ENCODE measurements at regions not wholly inside any gene's neighbourhood (a gene's known extent, or its start where the extent isn't known, plus 50 kb on each side); places are given as distances from the start of the nearest gene placed in this dataset.

DNA sequence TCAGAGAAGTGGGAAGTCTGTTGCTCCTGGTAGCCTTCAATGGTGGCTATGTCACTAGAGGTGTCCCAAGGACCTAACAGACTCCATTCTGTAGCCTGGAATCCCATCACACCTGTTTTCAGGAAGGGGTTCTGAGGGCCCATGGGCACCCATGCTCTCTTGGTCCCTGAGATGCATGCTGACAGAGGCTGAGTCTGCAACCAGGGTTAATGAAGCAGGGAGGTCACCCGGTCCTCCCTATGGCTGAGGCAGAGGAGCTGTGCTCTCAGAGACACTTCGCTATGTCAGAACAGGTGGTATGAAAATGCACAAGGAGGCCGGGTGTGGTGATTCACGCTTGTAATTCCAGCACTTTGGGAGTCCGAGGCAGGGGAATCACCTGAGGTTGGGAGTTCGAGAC is 452.1 kb downstream of the TCERG1L start:
- no peak for DNase-seq

DNA sequence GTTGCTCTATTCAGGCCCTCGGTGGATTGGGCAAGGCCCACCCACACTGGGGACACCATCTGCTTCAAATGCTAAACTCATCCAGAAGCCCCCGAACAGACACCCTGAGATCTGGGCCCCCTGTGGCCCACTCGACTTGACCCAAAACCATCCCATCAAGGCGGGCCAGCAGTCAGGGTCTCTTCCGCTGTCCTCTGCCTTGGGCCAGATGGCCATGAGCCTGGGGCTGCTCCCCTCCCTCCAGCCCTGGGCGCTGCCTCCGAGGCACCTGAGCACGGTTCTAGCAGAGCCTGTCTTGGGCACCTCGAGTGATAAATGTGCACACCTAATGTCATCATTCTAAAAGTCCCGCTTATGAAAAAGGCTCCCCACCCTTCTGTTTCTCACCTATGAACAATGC is 449.4 kb downstream of the TCERG1L start:
- no peak for DNase-seq

DNA sequence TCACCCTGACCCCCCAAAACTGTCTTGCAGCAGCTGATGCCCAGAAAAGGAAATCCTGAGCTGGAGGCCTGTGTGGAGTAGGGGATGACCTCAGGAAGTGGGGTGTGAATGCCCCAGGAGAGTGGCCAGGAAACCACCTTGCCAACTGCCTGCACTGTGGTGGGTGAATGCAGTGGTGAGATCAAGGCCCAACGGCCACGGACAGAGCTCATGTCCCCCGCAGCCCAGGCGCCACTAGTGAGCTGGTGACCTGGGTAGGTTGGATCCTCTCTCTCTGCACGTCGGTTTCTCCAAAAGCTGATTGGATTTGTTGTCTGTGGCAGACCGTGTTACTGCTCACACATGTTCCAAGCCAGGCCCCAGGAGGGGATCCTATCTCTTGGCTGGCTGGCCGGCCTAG is 448.9 kb downstream of the TCERG1L start:
- no peak for DNase-seq

DNA sequence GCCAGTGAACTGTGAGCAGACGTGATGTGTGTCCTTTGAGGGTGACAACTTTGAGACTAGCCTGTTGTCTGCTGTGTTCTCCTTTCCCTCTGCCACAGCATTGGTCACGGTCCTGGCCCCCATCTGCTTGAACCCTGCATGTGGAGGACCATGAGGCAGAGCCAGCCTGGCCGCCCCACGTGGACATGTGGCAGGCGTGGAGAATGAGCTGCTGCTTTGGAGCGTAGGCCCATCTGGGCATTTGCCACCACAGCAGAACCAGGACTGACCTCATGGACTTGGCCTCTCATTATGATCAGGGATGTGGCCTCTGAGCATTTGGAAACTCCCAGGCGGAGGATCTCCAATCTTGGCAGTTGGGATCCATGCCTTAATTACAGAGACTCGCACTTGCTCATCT is 448.5 kb downstream of the TCERG1L start:
- no peak for DNase-seq

GRCh38 chr10:130864961-130865818 is 446.3 kb downstream of the TCERG1L start:
- DNase-seq, result no peak

- no peak for DNase-seq
These were observed 444.7 kb downstream of the TCERG1L start for GRCh38 chr10:130866857-130867256.

DNA sequence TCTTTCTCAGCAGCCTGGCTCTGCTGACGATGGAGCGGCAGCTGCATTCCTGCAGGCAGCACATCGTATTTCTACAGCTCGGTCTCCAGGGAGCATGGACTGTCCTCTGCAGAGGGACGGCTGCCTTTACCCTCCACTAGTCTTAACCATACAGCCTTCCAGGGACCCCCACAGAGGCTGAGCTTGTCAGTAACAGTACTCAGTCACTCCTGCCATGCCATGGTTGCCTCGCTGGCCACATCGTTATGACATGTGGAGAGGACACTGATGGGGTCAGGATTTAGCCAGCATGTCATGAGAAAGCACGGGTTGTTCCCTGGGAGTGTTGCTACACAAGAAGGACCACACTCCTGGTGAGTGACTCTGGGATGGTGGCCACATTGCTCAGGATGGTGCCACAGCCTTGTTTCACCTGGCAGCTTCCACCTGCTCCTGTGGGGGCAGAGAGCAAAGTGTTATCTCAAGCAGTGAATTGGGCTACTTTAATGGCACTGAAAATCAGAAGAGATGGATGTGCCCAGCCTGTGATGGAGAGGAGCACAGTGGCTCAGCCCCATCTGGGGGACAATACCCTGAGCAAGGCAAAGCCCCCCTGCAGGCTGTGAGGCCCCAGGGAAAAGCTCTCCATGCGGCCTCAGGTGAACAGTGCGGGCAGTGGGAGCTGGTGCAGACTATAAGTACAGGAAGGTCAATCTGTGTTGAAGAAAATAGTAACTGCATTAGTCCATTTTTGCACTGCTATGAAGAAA is 443.9 kb downstream of the TCERG1L start:
- DNase-seq, result no peak

GRCh38 chr10:130869179-130869841 is 442.2 kb downstream of the TCERG1L start:
- DNase-seq, result no peak

GRCh38 chr10:130871406-130871805 is 440.1 kb downstream of the TCERG1L start:
- no peak for DNase-seq

GRCh38 chr10:130873636-130874035 is 437.9 kb downstream of the TCERG1L start:
- DNase-seq, result no peak

DNA sequence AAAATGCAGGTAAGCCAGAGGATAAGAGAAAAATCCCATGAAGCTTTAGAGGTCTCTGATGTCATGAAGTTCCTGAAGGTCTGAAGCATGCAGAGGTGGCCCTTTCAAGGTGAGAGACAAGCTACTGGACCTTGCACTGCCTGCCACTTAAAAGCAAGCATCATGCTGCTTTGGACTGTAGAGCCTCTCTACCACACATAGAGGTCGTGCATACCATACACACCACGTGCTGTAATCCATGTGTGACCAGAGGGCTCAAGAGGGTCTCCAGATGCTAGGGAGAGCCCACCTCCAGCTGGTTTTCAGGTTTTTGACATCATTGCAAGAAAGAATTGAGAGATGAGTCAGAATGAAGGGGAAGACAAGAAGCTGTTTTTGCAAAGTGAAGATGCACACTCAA is 436.4 kb downstream of the TCERG1L start:
- no peak for DNase-seq

GRCh38 chr10:130875897-130876472 is 435.5 kb downstream of the TCERG1L start:
- DNase-seq, result no peak

GRCh38 chr10:130877126-130877525 is 434.4 kb downstream of the TCERG1L start:
- no peak for DNase-seq

DNA sequence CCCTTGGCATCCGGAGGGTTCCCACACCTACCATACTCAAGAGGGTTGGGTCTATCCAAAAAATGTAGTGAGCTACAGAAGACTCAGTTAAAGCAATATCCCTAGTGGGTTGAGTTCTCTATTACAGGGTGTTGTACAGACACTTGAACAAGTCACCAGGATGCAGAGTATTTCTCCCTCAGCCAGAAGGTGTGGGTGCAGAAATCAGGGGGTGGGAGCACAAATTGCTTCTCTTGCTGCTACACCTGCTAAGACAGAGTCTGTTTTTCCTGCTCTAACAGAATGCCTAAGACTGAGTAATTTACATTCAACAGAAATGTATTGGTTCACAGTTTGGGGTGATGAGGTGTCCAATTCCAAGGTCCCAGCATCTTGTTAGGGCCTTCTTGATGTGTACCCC is 433.4 kb downstream of the TCERG1L start:
- DNase-seq, result no peak

- DNase-seq, result no peak
These were observed 428.6 kb downstream of the TCERG1L start for GRCh38 chr10:130882906-130883305.

- DNase-seq, result no peak
These were observed 427.1 kb downstream of the TCERG1L start for GRCh38 chr10:130884456-130884855.

DNA sequence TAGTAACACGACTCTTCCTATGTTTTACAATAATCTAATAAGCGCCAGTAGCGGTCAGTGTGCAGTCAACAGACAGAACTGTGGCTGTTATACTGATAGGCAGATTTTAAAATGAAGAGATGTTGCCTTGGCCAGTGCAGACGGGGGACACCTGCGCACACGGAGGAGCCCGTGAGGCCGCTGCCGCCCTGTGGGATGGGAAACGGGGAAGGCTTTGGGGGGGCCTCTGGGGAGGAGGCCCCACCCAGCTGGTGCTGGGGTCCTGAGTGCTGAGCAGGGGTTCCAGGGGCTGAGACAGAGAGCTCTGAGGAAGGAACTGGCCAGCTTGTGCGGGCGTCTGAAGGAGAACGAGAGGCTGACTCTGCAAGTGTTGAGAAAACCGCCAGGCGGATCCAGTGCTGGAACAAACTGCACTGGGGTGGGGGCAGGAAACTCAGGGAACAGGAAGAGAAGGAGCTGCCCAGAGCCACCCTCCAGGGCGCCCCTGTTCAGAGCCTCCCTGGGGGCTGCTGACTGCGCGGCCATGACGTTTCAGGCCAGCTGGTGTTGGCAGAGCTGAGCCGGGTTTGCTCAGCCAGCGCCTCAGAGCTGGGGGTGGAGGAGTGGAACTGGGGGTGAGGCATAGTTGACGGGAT is 426.4 kb downstream of the TCERG1L start:
- no peak for DNase-seq

- no peak for DNase-seq
These were observed 424.4 kb downstream of the TCERG1L start for GRCh38 chr10:130887170-130887569.

DNA sequence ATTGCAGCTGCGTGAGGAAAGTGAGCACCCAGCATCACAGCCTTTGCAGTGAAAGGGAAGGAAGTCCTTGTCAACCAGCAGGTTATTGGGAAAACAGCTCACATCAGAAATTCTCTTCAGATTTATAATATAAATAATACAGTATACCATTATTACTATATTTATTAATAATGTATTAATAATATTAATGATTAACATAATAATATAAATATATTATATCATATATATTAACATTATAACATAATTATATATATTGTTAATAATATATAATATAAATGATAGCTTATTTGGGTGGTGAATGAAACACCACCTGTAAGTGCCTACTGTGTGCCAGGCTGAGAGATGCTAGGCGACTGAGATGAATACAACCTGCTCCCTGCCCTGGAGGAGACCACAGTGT is 423.0 kb downstream of the TCERG1L start:
- DNase-seq, result no peak

- DNase-seq, result no peak
These were observed 422.3 kb downstream of the TCERG1L start for GRCh38 chr10:130889240-130889639.

DNA sequence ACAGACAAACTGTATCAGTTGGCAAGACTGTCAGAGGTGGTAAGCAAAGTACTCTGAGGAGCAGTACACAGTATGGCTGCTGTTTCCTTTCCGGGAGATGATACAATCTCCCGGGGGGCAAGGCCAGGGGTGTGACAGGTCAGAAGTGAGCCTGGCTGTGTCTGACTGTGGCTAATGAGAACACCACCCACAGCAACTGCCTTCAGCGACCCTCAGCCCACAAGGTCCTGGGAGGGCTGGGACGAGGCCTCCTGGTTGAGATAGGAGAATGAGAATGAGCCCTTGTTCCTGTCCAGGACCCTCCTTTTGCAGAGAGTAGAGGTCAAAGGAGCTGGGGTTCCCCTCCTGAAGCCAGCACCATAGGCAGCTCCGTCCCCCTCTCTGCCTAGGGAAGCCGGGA is 421.7 kb downstream of the TCERG1L start:
- DNase-seq, result no peak

- DNase-seq, result no peak
These were observed 420.5 kb downstream of the TCERG1L start for GRCh38 chr10:130891066-130891465.

GRCh38 chr10:130894471-130894870 is 417.1 kb downstream of the TCERG1L start:
- DNase-seq, result no peak

Measured in Kasumi-1 (cell line).